HepG2 (cell line): ENCODE measurements at regions not wholly inside any gene's neighbourhood (a gene's known extent, or its start where the extent isn't known, plus 50 kb on each side); places are given as distances from the start of the nearest gene placed in this dataset.

Source experiments
- ATAC-seq: fragments of 200-7000 bp; cut with Tn5 transposase; 3 replicates; pipeline ENCODE4 v1.9.1; 2020; ENCODE audit warnings: mild to moderate bottlenecking, moderate library complexity
- BruUV-seq: library from RNA; stranded (reverse); fragments of 400-500 nt; replicated peaks from 2 replicates; lab custom pipeline; 2021; lab: Mats Ljungman, UMichigan
- CTCF ChIA-PET: fragments of 300-600 bp; formaldehyde crosslinking; extraction: SDS; loops from one replicate; lab custom pipeline; 2021; ENCODE audit warnings: low total read pairs, inconsistent platforms, low intra/inter-chr PET ratio; lab: Yijun Ruan, JAX
- POLR2A ChIA-PET: fragments of 350-600 bp; sonication (Branson Sonifier 250); formaldehyde crosslinking; loops from one replicate; lab custom pipeline; 2020; ENCODE audit warnings: antibody characterized with exemption, inconsistent platforms; lab: Yijun Ruan, JAX
- DNase-seq: peaks from one replicate; pipeline ENCODE4 v3.0.0-alpha.2; 2015; ENCODE audit warnings: low spot score
- FAIRE-seq: peaks from 3 replicates; lab custom pipeline; 2011; peaks lifted over from hg19 to GRCh38; lab: Jason Lieb, UNC
- H2AFZ ChIP-seq: one replicate; pipeline ENCODE4 v1.6.1; 2011; ENCODE audit warnings: low read length, inconsistent platforms
- H3K27ac ChIP-seq: fragments of 300-600 bp; 3 replicates; pipeline ENCODE4 v1.8.0; 2011; ENCODE audit warnings: mixed run types, mild to moderate bottlenecking, mixed read lengths, low read length, inconsistent platforms; ENCODE audit not compliant: insufficient read depth; ENCODE audit errors: extremely low read length
- H3K27me3 ChIP-seq, 2 experiments: fragments of 200-600 bp in 1 of 2; 2 replicates in 1 of 2; 3 replicates in 1 of 2; pipeline versions ENCODE4 v1.6.0 to v1.8.0; 2011; ENCODE audit warnings: low read length in 2 of 2, mild to moderate bottlenecking in 2 of 2, moderate library complexity in 2 of 2, inconsistent platforms in 1 of 2; ENCODE audit not compliant: insufficient read depth in 2 of 2, control insufficient read depth in 1 of 2
- H3K36me3 ChIP-seq, 2 experiments: fragments of 200-600 bp in 1 of 2; replicated peaks in 1 of 2; 2 replicates in 1 of 2; 3 replicates in 1 of 2; pipeline versions ENCODE4 v1.5.1 to v1.8.0; 2011; ENCODE audit warnings: low read length in 2 of 2, inconsistent platforms in 1 of 2; ENCODE audit not compliant: insufficient read depth in 2 of 2, control insufficient read depth in 1 of 2
- H3K4me1 ChIP-seq: 2 replicates; pipeline ENCODE4 v1.5.1; 2012; ENCODE audit warnings: low read length, inconsistent platforms; ENCODE audit not compliant: insufficient read depth
- H3K4me2 ChIP-seq: 2 replicates; pipeline ENCODE4 v1.6.0; 2011; ENCODE audit warnings: low read depth, low read length, inconsistent platforms
- H3K4me3 ChIP-seq, 3 experiments: fragments of 200-600 bp in 1 of 3; sonication (generic), shearing (Covaris generic) in 1 of 3; replicated peaks in 1 of 3; 2 replicates each; pipeline ENCODE4 v1.5.1; 2011 to 2016; ENCODE audit warnings: low read length in 3 of 3, inconsistent platforms in 2 of 3, low read depth in 2 of 3, mild to moderate bottlenecking in 2 of 3, control low read depth in 1 of 3, mixed read lengths in 1 of 3; ENCODE audit not compliant: insufficient read depth in 1 of 3
- H3K79me2 ChIP-seq: one replicate; pipeline ENCODE4 v1.6.1; 2011; ENCODE audit warnings: low read length, inconsistent platforms; ENCODE audit not compliant: insufficient read depth
- H3K9ac ChIP-seq: 2 replicates; pipeline ENCODE4 v1.6.0; 2011; ENCODE audit warnings: mild to moderate bottlenecking, low read depth, low read length, inconsistent platforms; ENCODE audit not compliant: insufficient read depth
- H3K9me3 ChIP-seq: 2 replicates; pipeline ENCODE4 v1.5.1; 2012; ENCODE audit warnings: mild to moderate bottlenecking, low read length
- H4K20me1 ChIP-seq: 2 replicates; pipeline ENCODE4 v1.6.0; 2011; ENCODE audit warnings: inconsistent platforms, mild to moderate bottlenecking, low read length, moderate library complexity; ENCODE audit not compliant: insufficient read depth
- FOXO1 ChIP-seq: sonication (generic); formaldehyde crosslinking; IDR thresholded peaks from 2 replicates; pipeline ENCODE4 v1.4.0; 2020; ENCODE audit warnings: missing genetic modification reagents
- KDM1A ChIP-seq: IDR thresholded peaks from 2 replicates; pipeline ENCODE4 v1.6.1; 2016; ENCODE audit warnings: missing compliant biosample characterization
- ZBTB40 ChIP-seq, 2 experiments: fragments of 450-650 bp in 1 of 2; sonication (generic) in 1 of 2; formaldehyde crosslinking in 1 of 2; IDR thresholded peaks; 2 replicates each; pipeline versions ENCODE4 v1.6.1 to v1.8.0; 2016 to 2022; ENCODE audit warnings: antibody characterized with exemption in 1 of 2, mild to moderate bottlenecking in 1 of 2, missing genetic modification reagents in 1 of 2
- ZBTB43 ChIP-seq: sonication (generic); formaldehyde crosslinking; conservative IDR thresholded peaks from 2 replicates; pipeline ENCODE4 v1.4.0; 2020; ENCODE audit warnings: missing genetic modification reagents
- WGBS: methylation state at CpG from one replicate; pipeline ENCODE4 v1.1.6; 2017; ENCODE audit warnings: low lambda C conversion rate; 5-methylcytosine and 5-hydroxymethylcytosine counted together
- in situ Hi-C: cut with HindIII; loops from 2 replicates; pipeline ENCODE4 v1.10.0; 2017; ENCODE audit warnings: low pct_unique_long_range_greater_than_20kb; ENCODE audit not compliant: extremely low pct_ligation_motif_present
- intact Hi-C: fragments of 100-400 bp; cut with micrococcal nuclease; formaldehyde crosslinking; loops from one replicate; pipeline ENCODE4 v1.10.0; 2022; ENCODE audit not compliant: unreplicated experiment
- TF ChIP-seq, protein P1 (sequence below): sonication (generic); formaldehyde crosslinking; IDR thresholded peaks from 2 replicates; pipeline ENCODE4 v1.5.1; 2020; ENCODE audit warnings: missing genetic modification reagents, mild to moderate bottlenecking, borderline replicate concordance

- TF ChIP-seq ZBTB40 (IDR thresholded peaks at IDR 0.05): no peak
- TF ChIP-seq ZBTB40 (CRISPR knock-in tag; IDR thresholded peaks at IDR 0.05): no peak
Measured at GRCh38 chr12:30063435-30063945, 279.7 kb upstream of the TMTC1 start (continued).

- FAIRE-seq: no peak
- ATAC-seq: no peak
- intact Hi-C loops: no loop called here
- Histone ChIP-seq H3K9me3 (no peaks in the 10 kb centered on the region), H4K20me1 (no peaks in the 10 kb centered on the region), H3K4me2 (no peak overlapping the region), H3K79me2 (no peaks in the 10 kb centered on the region), H3K27ac (no peak overlapping the region), H2AFZ (no peak overlapping the region), H3K36me3 (no peaks in the 10 kb centered on the region), H3K9ac (no peak overlapping the region), H3K4me1 (no peaks in the 10 kb centered on the region), H3K4me3 (no peak overlapping the region), H3K27me3 (no peaks in the 10 kb centered on the region)
- DNase-seq: no peak
- BruUV-seq: no TSS peak
- TF ChIP-seq KDM1A (CRISPR knock-in tag): no peak
- TF ChIP-seq, protein P1, sequence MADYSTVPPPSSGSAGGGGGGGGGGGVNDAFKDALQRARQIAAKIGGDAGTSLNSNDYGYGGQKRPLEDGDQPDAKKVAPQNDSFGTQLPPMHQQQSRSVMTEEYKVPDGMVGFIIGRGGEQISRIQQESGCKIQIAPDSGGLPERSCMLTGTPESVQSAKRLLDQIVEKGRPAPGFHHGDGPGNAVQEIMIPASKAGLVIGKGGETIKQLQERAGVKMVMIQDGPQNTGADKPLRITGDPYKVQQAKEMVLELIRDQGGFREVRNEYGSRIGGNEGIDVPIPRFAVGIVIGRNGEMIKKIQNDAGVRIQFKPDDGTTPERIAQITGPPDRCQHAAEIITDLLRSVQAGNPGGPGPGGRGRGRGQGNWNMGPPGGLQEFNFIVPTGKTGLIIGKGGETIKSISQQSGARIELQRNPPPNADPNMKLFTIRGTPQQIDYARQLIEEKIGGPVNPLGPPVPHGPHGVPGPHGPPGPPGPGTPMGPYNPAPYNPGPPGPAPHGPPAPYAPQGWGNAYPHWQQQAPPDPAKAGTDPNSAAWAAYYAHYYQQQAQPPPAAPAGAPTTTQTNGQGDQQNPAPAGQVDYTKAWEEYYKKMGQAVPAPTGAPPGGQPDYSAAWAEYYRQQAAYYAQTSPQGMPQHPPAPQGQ (CRISPR knock-in tag): no peak
- TF ChIP-seq ZBTB43 (CRISPR knock-in tag): no peak
- no peak for TF ChIP-seq FOXO1
- in situ Hi-C loops: no loop called here
- ChIA-PET CTCF (no interaction called here), POLR2A (no interaction called here)
- 0% methylated on average over 2 of the region's 2 CpGs for WGBS
Measured at GRCh38 chr12:30048371-30048770, 264.6 kb upstream of the TMTC1 start.
